ENCODE measurements at regions not wholly inside any gene's neighbourhood (a gene's known extent, or its start where the extent isn't known, plus 50 kb on each side); places are given as distances from the start of the nearest gene placed in this dataset.

DNA sequence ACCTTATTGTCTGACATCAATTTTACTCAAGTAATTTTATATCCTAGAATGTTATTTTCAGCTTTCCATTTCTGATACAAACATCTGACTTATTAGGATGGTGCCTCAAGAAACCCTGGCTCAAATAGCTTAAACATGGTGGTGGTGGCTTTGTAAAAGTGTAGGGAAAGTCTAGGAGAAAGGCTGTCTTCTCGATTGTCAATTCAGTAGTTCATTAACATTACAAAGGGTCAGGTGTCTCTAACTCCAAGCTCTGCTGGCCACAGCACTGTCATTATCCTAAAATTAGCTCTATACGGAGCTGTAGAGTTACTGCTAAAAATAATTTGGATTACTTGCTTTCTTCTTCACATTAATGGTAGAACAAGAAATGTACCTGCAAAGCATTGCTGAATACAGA lies 1360.1 kb upstream of the CDH6 start:
- no peak for DNase-seq (ENCODE audit: low read depth)

GRCh38 chr5:29822521-29822920 lies 1371.0 kb upstream of the CDH6 start:
- DNase-seq (ENCODE audit: low read depth) = no peak

DNA sequence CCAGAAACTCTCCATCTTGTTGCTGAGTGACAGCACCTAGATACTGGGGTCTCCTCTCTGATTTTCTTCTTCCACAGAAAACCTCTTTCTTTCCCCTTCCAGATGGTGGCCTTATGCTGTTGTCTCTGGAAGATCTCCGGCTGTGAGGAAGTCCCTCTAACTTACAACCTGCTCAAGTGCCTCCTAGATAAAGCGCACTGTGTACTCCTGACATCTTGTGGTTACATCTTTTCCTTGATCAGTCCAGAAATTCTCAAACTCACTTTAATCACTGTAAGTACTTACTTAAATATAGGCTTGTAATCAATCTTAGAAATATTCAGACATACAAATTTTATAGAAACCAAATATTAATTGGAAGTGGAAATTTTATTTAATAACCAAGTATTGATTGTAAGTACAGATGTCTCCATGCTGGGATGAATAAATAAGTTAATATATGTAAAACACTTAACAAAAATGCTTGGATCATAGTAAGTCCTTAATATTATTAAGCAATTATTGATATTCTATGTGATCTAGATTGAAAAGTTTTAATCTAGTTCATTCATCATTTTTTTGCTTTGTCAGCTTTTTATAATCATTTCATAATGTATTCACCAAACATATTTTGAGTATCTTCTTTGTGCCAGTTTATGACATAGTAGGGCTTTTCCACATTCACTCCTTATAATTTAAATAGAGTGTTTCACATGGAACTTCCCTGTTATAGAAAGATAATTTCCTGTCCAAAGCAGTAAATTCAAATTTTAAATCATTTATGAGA lies 1381.4 kb upstream of the CDH6 start:
- no peak for DNase-seq (ENCODE audit: low read depth)

DNA sequence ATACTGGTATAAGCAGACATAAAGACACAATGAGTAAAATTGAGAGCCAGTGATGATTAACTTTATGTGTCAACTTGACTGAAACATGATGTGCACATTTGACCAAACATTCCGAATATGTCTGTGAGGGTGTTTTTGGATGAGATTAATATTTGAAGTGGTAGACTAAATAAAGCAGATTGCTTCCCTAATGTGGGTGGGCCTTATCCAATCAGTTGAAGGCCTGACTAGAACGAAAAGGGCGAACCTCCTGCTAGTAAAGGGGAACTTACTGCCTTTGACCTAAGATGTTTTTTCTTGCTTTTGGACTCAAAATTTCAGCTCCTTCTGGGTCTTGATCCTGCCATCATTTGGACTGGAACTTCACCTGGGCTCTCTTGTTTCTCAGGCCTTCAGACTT lies 1387.7 kb upstream of the CDH6 start:
- DNase-seq (ENCODE audit: low read depth) = no peak

DNA sequence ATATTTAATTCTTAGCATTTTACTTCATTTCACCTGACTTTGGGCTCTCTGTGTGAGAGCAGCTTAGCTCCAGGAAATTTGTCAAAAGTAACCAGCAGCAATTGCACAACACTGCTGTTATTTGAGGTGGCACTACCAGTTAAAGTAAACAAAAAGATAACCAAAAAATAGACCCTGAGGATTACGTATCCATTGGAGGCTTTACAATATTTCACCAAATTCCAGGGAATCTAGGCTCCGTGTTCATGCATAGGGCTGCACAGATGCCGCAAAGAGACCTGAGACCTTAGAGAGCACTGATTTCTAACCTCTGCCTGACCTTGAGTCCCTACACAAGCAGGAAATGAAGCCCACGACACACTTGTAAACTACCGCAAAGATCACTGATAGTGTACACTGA lies 1392.7 kb upstream of the CDH6 start:
- DNase-seq (ENCODE audit: low read depth) = no peak

DNA sequence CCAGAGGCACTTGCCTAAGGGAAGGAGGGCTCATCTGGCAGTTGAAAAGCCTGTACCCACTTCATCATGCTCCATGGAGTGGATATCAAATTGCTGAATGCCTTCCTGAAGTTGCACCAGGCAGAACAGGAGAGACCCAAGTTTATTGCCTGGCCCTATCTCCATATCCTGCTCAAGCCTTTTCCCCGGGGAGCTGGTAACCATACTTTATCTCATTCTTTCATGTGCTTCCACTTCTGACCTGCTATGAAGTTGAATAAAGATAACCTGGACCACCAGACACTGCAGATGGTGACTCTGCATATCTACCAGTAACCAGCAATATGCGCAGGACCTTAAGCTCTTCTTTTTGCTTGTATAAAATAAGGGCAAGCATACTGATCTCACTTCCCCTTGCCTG lies 1397.5 kb upstream of the CDH6 start:
- peak; percentile 100 for DNase-seq (ENCODE audit: low read depth)

- DNase-seq (ENCODE audit: low read depth) = no peak
Observed at GRCh38 chr5:29795096-29795652, 1398.3 kb upstream of the CDH6 start.

- no peak for DNase-seq (ENCODE audit: low read depth)
Observed at GRCh38 chr5:29794141-29794787, 1399.2 kb upstream of the CDH6 start.

GRCh38 chr5:29790281-29790680 lies 1403.2 kb upstream of the CDH6 start:
- DNase-seq (ENCODE audit: low read depth) = no peak

- no peak for DNase-seq (ENCODE audit: low read depth)
Observed at GRCh38 chr5:29780401-29780800, 1413.1 kb upstream of the CDH6 start.

- DNase-seq (ENCODE audit: low read depth) = no peak
Observed at GRCh38 chr5:29779141-29779540, 1414.3 kb upstream of the CDH6 start.

GRCh38 chr5:29777373-29777772 lies 1416.1 kb upstream of the CDH6 start:
- no peak for DNase-seq (ENCODE audit: low read depth)

GRCh38 chr5:29770936-29771335 lies 1422.5 kb upstream of the CDH6 start:
- DNase-seq (ENCODE audit: low read depth) = no peak

DNA sequence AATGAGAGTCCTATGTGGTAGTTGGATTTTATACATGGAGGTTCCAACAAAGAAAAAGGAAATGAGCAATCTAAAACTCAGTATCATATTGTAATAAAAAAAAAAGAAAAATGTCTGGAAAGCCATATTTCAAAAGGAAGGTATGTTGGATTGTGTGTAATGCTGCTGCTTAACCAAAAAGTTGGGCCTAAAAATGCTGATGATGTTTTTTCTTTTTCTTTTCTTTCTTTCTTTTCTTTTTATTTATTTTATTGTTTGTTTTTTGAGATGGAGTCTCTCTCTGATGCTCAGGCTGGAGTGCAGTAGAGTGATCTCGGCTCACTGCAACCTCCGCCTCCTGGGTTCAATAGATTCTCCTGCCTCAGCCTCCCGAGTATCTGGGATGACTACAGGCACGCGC lies 1424.0 kb upstream of the CDH6 start:
- DNase-seq (ENCODE audit: low read depth) = no peak

DNA sequence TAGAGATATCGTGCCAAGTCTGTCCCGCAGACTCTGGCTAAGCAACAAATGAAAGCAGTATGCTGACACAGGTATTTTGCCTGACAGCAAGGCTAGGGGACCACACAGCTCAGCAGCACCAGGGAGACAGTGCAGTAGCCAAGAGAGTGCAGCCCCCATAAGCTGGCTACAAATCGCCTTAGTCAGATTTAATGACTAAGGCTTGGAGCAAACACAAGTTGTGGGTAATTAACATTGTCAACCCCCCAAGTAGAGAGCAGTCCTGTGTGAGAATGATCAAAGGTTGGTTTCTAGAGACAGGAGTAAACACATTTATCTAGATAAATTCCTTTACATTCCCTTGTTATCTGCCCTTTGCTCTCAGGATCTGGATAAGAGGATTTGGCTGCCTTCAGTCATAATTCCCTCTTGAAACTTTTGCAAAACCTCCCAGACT lies 1434.5 kb upstream of the CDH6 start:
- no peak for DNase-seq (ENCODE audit: low read depth)

DNA sequence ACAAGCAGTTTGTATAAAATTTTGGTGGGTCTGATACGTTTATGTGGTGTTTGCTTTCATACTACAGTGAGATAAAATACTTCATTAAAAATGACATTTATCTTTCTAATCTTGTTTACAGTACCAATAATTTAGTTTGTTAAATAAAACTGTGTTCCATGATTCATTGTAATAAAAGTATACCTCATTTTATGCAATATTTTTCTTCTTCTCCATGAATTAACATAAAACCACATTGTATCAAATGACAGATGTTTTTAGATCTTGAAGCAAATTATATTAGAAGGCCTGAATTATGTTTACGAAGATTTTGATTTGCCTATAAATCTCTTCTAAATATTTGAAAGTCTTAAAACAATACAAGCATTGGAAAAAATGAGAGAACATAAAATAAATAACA lies 1443.0 kb upstream of the CDH6 start:
- DNase-seq (ENCODE audit: low read depth) = no peak

- DNase-seq (ENCODE audit: low read depth) = no peak
Observed at GRCh38 chr5:29744618-29745017, 1448.9 kb upstream of the CDH6 start.

DNA sequence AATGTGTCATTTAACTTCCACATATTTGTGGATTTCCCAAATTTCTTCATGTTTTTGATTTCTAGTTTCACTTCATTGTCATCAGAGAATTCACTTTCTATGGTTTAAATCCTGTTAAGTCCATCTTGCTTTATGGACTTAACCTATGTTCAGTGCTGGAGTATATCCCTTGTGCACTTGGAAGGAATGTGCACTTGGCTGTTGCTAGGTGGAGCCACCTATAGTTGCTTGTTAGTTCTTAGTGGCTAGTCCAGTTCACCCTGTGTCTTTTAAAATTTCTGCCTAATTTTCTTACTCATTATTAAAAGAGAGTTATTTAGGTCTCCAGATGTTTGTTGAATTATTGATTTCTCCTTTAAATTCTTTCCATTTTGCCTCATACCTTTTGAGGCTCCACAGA lies 1472.5 kb upstream of the CDH6 start:
- DNase-seq (ENCODE audit: low read depth) = no peak

GRCh38 chr5:29719171-29719570 lies 1474.3 kb upstream of the CDH6 start:
- DNase-seq (ENCODE audit: low read depth) = no peak

- DNase-seq (ENCODE audit: low read depth) = no peak
Observed at GRCh38 chr5:29715167-29715566, 1478.3 kb upstream of the CDH6 start.

- DNase-seq (ENCODE audit: low read depth) = no peak
Observed at GRCh38 chr5:29702875-29703274, 1490.6 kb upstream of the CDH6 start.

DNA sequence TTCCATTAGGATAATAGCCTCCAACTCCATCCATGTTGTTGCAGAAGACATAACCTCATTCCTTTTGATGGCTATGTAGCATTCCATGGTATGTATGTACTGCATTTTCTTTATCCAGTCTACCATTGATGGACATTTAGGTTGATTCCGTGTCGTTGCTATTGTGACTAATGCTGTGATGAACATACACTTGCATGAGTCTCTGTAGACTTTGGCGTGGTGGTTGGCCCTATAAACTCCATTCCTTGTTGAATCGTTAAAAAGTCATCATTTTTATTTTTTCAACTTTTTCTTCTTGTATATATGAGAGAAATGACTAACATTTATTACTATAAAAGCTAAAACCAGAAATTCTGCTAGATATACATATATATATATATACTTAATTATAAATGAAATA lies 1491.9 kb upstream of the CDH6 start:
- DNase-seq (ENCODE audit: low read depth) = no peak

- DNase-seq (ENCODE audit: low read depth) = peak; percentile 29
Observed at GRCh38 chr5:29697785-29698414, 1495.6 kb upstream of the CDH6 start.
